ENCODE measurements at regions not wholly inside any gene's neighbourhood (a gene's known extent, or its start where the extent isn't known, plus 50 kb on each side); places are given as distances from the start of the nearest gene placed in this dataset.

DNA sequence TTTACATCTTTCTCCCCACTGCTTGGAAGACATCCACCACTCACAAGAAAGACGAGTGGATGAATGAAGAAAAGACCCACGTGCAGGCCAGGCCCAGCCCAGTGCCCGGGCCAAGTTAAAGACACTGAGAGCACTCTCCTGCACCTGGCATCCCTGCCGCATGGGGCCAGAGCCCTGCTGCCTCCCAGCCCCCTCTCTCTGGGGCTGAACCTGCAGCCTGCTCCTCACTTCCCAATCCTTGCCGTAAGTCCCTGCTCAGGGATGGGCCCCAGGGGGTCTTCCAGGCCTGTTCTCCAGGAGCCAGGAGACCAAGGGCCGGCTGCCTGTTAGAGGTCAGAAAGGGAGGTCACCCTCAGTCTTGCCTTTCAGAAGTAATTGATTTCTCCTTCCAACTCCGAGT is 168.5 kb upstream of the ZC3H12A start:
- no peak overlapping the region for H3K4me3 ChIP-seq (ENCODE audit: low read length)
- DNase-seq (ENCODE audit: low read depth), result no peak
- TF ChIP-seq CTCF (conservative IDR thresholded peaks at IDR 0.05; ENCODE audit: low read depth, low read length), result no peak

- no peak for DNase-seq (ENCODE audit: low read depth)
- no peak for TF ChIP-seq CTCF (conservative IDR thresholded peaks at IDR 0.05; ENCODE audit: low read depth, low read length)
- no peak overlapping the region for H3K4me3 ChIP-seq (ENCODE audit: low read length)
Observed at GRCh38 chr1:37306461-37306860, 167.9 kb upstream of the ZC3H12A start.

DNA sequence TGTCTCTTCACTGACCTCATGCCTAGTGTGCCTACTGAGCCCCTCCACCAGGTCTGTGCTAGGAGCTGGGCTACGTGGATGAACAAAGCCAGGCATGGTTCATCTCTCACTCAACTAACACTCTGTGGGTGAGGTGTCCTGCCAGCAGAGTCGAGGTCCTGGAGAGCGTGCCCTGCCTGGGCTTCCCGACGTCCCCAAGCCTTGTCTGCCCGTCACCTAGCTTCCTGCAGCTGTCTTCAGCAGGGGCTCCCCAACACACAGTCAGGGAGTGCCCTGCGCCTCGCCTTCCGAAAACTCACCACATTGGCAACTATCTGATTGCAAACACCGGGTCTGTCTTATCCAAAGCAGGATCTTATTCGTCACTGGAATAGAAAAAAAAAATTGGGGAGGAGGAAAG is 167.5 kb upstream of the ZC3H12A start:
- no peak overlapping the region for H3K4me3 ChIP-seq (ENCODE audit: low read length)
- no peak for DNase-seq (ENCODE audit: low read depth)
- no peak for TF ChIP-seq CTCF (conservative IDR thresholded peaks at IDR 0.05; ENCODE audit: low read depth, low read length)

DNA sequence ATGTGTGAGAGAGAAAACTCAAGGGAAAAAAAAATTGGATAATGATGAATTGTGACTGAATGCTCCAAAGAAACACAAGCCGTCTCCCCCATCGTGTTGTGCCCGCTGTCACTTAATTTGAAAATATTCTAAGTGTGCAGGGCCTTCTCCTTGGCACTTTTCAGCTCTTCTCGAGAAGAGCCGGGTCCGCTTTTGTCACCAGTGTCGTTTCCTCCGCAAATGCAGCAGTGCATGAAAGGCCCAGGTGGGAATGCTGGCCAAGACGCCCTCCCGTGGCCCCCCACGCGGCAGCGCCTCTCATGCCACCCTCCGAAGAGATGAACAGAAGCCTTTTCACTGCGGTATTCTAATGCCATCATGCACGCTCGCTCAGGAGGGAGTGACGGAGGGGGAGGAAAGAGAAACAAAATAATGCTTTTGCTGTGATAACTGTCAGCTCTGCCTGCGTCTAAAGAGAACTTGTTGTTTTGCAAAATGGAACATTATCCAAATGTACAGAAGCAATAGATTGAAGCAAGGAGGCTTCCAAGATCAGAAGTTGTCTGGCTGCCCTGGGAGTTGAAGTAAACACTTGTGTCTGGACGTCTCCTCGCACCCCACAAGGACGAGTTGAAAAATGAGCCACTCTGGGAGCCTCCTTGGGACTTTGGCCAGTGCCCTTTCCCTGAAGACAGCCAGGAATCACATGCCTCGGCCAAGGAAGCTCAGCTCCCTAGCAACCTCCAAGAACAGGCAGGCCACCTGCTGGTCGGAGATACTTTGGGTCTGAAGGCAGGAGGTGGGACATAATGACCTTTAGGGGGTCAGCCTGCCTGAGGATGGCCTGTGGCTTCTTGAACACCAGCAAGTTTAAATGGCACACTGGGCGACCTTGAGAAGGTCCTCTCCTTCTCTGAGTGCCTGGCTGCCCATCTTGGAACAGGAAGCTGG is 166.1 kb upstream of the ZC3H12A start:
- no peak for DNase-seq (ENCODE audit: low read depth)

DNA sequence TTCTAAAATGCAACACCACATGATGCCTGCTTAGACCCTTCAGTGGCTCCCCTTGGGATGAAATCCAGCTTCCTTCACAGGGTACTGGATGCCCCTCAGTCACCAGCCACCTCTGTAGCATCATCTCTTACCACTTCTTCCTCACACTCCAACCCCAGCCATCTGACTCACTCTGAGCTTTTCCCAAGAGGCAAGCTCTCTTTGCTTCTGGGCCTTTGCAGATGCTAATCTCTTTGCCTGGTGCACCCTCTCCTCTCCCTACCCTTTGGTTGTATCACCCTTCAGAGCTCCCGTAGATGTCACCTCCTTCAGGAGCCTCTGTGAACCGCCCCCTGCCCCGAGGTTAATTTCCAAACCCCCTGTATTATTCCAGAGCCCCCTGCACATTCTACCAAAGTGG is 164.8 kb upstream of the ZC3H12A start:
- no peak for TF ChIP-seq CTCF (conservative IDR thresholded peaks at IDR 0.05; ENCODE audit: low read depth, low read length)
- no peak overlapping the region for H3K4me3 ChIP-seq (ENCODE audit: low read length)
- DNase-seq (ENCODE audit: low read depth), result no peak

More for the DNA sequence above, 166.1 kb upstream of the ZC3H12A start:
- no peak for TF ChIP-seq CTCF (conservative IDR thresholded peaks at IDR 0.05; ENCODE audit: low read depth, low read length)
- no peak overlapping the region for H3K4me3 ChIP-seq (ENCODE audit: low read length)

DNA sequence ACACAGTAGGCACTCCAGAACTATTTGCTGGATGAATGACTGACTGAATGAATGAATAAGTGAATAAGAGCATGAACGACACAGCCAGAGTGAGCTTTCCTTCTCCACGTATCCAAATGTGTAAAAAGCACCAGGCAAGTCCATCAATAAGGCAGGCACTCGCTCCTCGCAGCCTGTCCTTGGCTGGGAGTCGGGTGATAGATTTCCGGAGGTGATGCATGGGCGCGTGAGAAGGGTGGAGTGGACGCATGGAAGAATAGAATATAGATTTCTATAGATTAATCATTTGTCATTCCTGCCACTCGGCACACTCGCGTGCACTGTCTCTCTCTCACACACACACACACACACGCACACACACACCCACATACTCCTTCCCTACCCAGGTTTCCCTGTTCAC is 164.3 kb upstream of the ZC3H12A start:
- no peak for TF ChIP-seq CTCF (conservative IDR thresholded peaks at IDR 0.05; ENCODE audit: low read depth, low read length)
- no peak overlapping the region for H3K4me3 ChIP-seq (ENCODE audit: low read length)
- DNase-seq (ENCODE audit: low read depth), result no peak

DNA sequence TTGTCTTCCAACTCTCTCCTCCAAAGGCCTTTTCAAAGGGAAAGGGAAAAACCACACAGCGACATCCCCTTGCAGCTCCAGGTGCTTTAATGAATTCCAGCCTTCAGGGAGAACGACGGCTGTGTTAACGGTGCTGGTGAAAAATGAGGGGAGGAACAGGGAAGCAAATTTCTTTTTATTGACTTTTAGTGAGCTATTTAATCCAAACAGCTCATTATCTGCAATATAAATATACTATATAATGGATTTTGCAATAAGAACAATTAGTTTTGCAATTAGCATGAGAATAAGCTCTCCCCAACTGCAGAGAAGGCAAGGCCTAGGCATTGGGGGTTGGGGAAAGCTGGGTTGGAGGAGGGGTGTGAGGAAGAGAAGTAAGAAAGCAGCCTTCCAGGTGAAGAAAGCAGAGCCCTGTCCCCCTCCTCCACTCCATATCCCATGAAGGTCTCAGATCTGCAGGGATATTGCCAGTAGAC is 159.0 kb upstream of the ZC3H12A start:
- no peak overlapping the region for H3K4me3 ChIP-seq (ENCODE audit: low read length)
- TF ChIP-seq CTCF (conservative IDR thresholded peaks at IDR 0.05; ENCODE audit: low read depth, low read length), result no peak
- DNase-seq (ENCODE audit: low read depth), result no peak

Data from retinal pigment epithelial cell (primary cell).